Stomach (tissue), 8 donors: ENCODE measurements at regions not wholly inside any gene's neighbourhood (a gene's known extent, or its start where the extent isn't known, plus 50 kb on each side); places are given as distances from the start of the nearest gene placed in this dataset.

Source experiments
- DNase-seq, 2 donors: peaks; one replicate each; pipeline versions ENCODE4 v3.0.0 to v3.0.0-alpha.2; 2013 to 2019
- H3K27ac ChIP-seq, 5 donors: fragments of 200-600 bp in 4 of 5; sonication (generic) in 4 of 5; one replicate each; pipeline ENCODE4 v1.5.1; 2013 to 2019; ENCODE audit warnings: mild to moderate bottlenecking in 1 of 5, moderate library complexity in 1 of 5
- H3K27me3 ChIP-seq, 3 donors: fragments of 200-600 bp; sonication (generic); one replicate each; pipeline ENCODE4 v1.5.1; 2017 to 2019; ENCODE audit warnings: mixed run types in 1 of 3
- H3K36me3 ChIP-seq, 4 donors: fragments of 200-600 bp; sonication (generic); 1 replicate in 3 of 4; 2 replicates in 1 of 4; pipeline ENCODE4 v1.5.1; 2016 to 2019
- H3K4me1 ChIP-seq, 4 donors: fragments of 200-600 bp; sonication (generic); one replicate each; pipeline ENCODE4 v1.5.1; 2016 to 2019
- H3K4me3 ChIP-seq, 4 donors: fragments of 200-600 bp; sonication (generic) in 3 of 4; one replicate each; pipeline ENCODE4 v1.5.1; 2016 to 2019; ENCODE audit warnings: mild to moderate bottlenecking in 1 of 4
- H3K9me3 ChIP-seq, 4 donors: fragments of 200-600 bp; sonication (generic); one replicate each; pipeline ENCODE4 v1.5.1; 2016 to 2019
- CTCF ChIP-seq, 7 experiments: fragments of 450-650 bp in 4 of 7; fragments of 200-600 bp in 3 of 7; sonication (generic) in 3 of 7; IDR thresholded peaks; one replicate each; pipeline ENCODE4 v1.5.1; 2016 to 2019; ENCODE audit warnings: antibody characterized with exemption in 7 of 7, control low read depth in 2 of 7, mild to moderate bottlenecking in 1 of 7
- EP300 ChIP-seq: sonication (generic); formaldehyde crosslinking; IDR thresholded peaks from one replicate; pipeline ENCODE4 v1.6.1; 2017; ENCODE audit warnings: antibody characterized with exemption
- POLR2A ChIP-seq, 4 donors: fragments of 450-650 bp; IDR thresholded peaks; one replicate each; pipeline ENCODE4 v1.6.1; 2016; ENCODE audit warnings: antibody characterized with exemption in 4 of 4, control low read depth in 2 of 4, mild to moderate bottlenecking in 1 of 4, moderate library complexity in 1 of 4
- POLR2AphosphoS5 ChIP-seq, 3 donors: sonication (generic); formaldehyde crosslinking; IDR thresholded peaks; one replicate each; pipeline ENCODE4 v1.6.1; 2016; ENCODE audit warnings: antibody characterized with exemption in 3 of 3
- WGBS, 5 donors: extraction: QIAGEN DNeasy Blood & Tissue Kit in 3 of 5; methylation state at CpG; one replicate each; pipeline versions ENCODE4 v1.1.5 to v1.1.7; 2013 to 2018; 5-methylcytosine and 5-hydroxymethylcytosine counted together
- intact Hi-C: fragments of 100-400 bp; cut with DNase I; formaldehyde crosslinking; loops from one replicate; pipeline ENCODE4 v1.15.1; 2023; ENCODE audit warnings: low total_unique reads
- donor health status: healthy with polysubstance abuse.
- donor health status: Bipolar disorder and iron deficiency.
- donor health status: healthy.

DNA sequence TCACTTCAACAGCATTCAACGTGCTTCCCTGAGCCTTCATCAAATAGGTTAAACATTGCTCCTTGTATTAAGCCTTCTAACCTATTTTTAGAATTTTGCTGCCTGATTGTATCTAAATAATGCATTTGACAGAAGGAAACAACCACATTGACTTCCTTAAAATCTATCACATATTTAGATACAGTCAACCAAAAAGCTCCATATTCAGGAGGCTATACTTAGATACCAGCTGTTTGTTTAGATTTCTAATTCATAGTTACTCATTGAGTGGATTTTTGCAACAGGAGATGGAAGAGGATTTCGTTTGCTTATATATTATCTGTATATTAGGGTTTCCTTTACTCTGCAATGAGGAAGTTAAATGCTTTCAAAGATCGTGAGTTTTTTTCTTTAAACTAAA lies 241.1 kb upstream of the PPP1R2C start:
- Histone ChIP-seq H3K27ac (no peak overlapping the region), H3K36me3 (no peaks in the 10 kb centered on the region), H3K4me1 (no peaks in the 10 kb centered on the region), H3K4me3 (no peak overlapping the region), H3K9me3 (peaks cover 0 to 12% (median 5%) of the 10 kb centered on the region in 4 donors), H3K27me3 (no peaks in the 10 kb centered on the region)
- no peak for DNase-seq
- 37 to 49% (median 43%) methylated on average over 3 of the region's 3 CpGs for WGBS, 5 donors
- intact Hi-C loops: no loop called here
- TF ChIP-seq POLR2A (IDR thresholded peaks at IDR 0.05): no peak
- no peak for TF ChIP-seq POLR2AphosphoS5 (IDR thresholded peaks at IDR 0.05)
- TF ChIP-seq EP300: no peak
- no peak for TF ChIP-seq CTCF (IDR thresholded peaks at IDR 0.05)

GRCh38 chrX:43025806-43026315 lies 247.9 kb upstream of the PPP1R2C start:
- no peak for DNase-seq
- no peak for TF ChIP-seq EP300
- TF ChIP-seq POLR2A (IDR thresholded peaks at IDR 0.05): no peak
- no peak for TF ChIP-seq POLR2AphosphoS5 (IDR thresholded peaks at IDR 0.05)
- TF ChIP-seq CTCF (IDR thresholded peaks at IDR 0.05): no peak
- Histone ChIP-seq H3K4me1 (no peaks in the 10 kb centered on the region), H3K27ac (no peak overlapping the region), H3K4me3 (no peak overlapping the region), H3K27me3 (no peaks in the 10 kb centered on the region), H3K9me3 (peaks cover 0 to 36% (median 22%) of the 10 kb centered on the region in 4 donors), H3K36me3 (no peaks in the 10 kb centered on the region)
- intact Hi-C loops: no loop called here
- WGBS, 5 donors: 75 to 92% (median 77%) methylated on average over 1 of the region's 1 CpG

GRCh38 chrX:43064096-43064495 lies 286.1 kb upstream of the PPP1R2C start:
- 76 to 92% (median 90%) methylated on average over 1 of the region's 1 CpG for WGBS, 5 donors
- Histone ChIP-seq H3K27ac (no peak overlapping the region), H3K36me3 (no peaks in the 10 kb centered on the region), H3K27me3 (no peaks in the 10 kb centered on the region), H3K4me1 (no peaks in the 10 kb centered on the region), H3K4me3 (no peak overlapping the region), H3K9me3 (no peaks in the 10 kb centered on the region)
- no peak for TF ChIP-seq POLR2A (IDR thresholded peaks at IDR 0.05)
- no peak for TF ChIP-seq POLR2AphosphoS5 (IDR thresholded peaks at IDR 0.05)
- no peak for TF ChIP-seq EP300
- TF ChIP-seq CTCF (IDR thresholded peaks at IDR 0.05): no peak
- intact Hi-C loops: no loop called here
- DNase-seq: no peak

DNA sequence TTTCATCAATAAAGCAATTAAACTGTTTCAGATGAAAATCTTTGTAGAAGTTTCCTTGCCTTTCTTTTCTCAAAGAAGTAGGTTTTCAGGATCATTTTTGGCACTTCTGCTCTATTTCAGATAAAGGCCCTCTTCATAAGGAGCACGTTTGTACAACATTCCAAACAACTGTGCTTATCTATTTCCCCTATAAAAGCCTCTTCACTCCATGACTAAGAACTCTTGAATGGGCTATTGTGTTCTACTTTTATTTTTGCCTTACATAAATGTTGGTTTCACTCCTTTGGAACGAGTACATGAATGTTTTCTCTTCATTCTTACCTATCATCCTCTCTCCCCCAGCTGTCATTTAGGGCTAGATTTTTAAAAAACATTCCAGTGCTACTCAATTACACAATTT lies 288.0 kb upstream of the PPP1R2C start:
- Histone ChIP-seq H3K27ac (no peak overlapping the region), H3K4me3 (no peak overlapping the region), H3K4me1 (no peaks in the 10 kb centered on the region), H3K27me3 (no peaks in the 10 kb centered on the region), H3K9me3 (no peaks in the 10 kb centered on the region), H3K36me3 (no peaks in the 10 kb centered on the region)
- no peak for DNase-seq
- TF ChIP-seq CTCF (IDR thresholded peaks at IDR 0.05) (no peak), EP300 (no peak), POLR2A (IDR thresholded peaks at IDR 0.05) (no peak), POLR2AphosphoS5 (IDR thresholded peaks at IDR 0.05) (no peak)
- intact Hi-C loops: no loop called here
- 19 to 40% (median 24%) methylated on average over 2 of the region's 2 CpGs for WGBS, 5 donors
